ENCODE measurements at regions not wholly inside any gene's neighbourhood (a gene's known extent, or its start where the extent isn't known, plus 50 kb on each side); places are given as distances from the start of the nearest gene placed in this dataset.

DNA sequence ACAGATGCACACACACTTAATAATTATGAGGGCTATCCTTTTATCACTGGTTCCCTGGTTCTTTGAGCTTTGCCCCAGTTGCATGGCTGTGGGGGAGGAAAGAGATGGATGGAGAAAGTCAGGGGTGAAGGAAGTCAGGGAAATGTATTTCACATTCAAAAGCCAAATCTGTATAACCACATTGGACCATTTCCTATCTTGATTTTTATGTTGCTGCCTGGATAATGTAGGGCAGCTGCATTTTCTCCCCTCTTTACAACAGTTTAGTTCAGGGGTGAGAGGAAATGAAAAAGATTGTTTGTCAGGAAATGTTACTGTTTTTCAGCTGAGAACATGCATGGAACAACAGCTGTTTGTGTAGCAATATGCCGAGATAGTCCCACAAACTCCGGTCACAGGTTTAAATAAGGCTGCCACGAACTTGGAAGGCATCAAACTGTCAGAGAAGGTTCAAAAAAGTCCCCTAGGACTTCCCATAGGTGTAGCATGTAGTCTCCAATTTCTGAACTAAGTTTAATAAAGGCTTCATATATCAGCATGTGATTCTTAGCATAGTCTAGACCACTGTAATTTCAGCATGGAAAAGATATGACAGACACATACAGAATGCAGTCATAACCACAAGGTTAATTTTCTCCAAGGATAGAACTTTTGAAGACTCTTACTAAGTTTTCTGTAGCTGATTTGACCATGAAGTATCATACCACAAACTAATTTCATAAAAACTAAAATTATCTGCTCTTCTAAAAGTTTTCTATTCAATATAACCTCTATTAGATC is 82.1 kb upstream of the COL21A1 start:
- Histone ChIP-seq H3K4me3 (replicated peaks; ENCODE audit: low read depth, low read length) (no peak overlapping the region), H3K36me3 (ENCODE audit: control insufficient read depth, insufficient read depth, low read length) (no peaks in the 10 kb centered on the region), H3K27me3 (replicated peaks; ENCODE audit: control insufficient read depth, insufficient read depth, low read length) (no peaks in the 10 kb centered on the region)
- no peak for DNase-seq (ENCODE audit: extremely low read depth, insufficient read length)
- no peak for TF ChIP-seq CTCF (IDR thresholded peaks at IDR 0.05; ENCODE audit: insufficient read depth, low read length, poor library complexity, severe bottlenecking)

- TF ChIP-seq CTCF (IDR thresholded peaks at IDR 0.05; ENCODE audit: insufficient read depth, low read length, poor library complexity, severe bottlenecking), result no peak
- Histone ChIP-seq H3K27me3 (replicated peaks; ENCODE audit: control insufficient read depth, insufficient read depth, low read length) (no peaks in the 10 kb centered on the region), H3K4me3 (replicated peaks; ENCODE audit: low read depth, low read length) (no peak overlapping the region), H3K36me3 (ENCODE audit: control insufficient read depth, insufficient read depth, low read length) (no peaks in the 10 kb centered on the region)
- no peak for DNase-seq (ENCODE audit: extremely low read depth, insufficient read length)
Measured at GRCh38 chr6:56328728-56329090, 81.3 kb upstream of the COL21A1 start.

GRCh38 chr6:56327946-56328727 is 80.8 kb upstream of the COL21A1 start:
- DNase-seq (ENCODE audit: extremely low read depth, insufficient read length), result no peak
- Histone ChIP-seq H3K36me3 (ENCODE audit: control insufficient read depth, insufficient read depth, low read length) (no peaks in the 10 kb centered on the region), H3K27me3 (replicated peaks; ENCODE audit: control insufficient read depth, insufficient read depth, low read length) (no peaks in the 10 kb centered on the region), H3K4me3 (replicated peaks; ENCODE audit: low read depth, low read length) (no peak overlapping the region)
- TF ChIP-seq CTCF (IDR thresholded peaks at IDR 0.05; ENCODE audit: insufficient read depth, low read length, poor library complexity, severe bottlenecking), result no peak

- Histone ChIP-seq H3K27me3 (replicated peaks; ENCODE audit: control insufficient read depth, insufficient read depth, low read length) (no peaks in the 10 kb centered on the region), H3K36me3 (ENCODE audit: control insufficient read depth, insufficient read depth, low read length) (no peaks in the 10 kb centered on the region), H3K4me3 (replicated peaks; ENCODE audit: low read depth, low read length) (no peak overlapping the region)
- TF ChIP-seq CTCF (IDR thresholded peaks at IDR 0.05; ENCODE audit: insufficient read depth, low read length, poor library complexity, severe bottlenecking), result no peak
- no peak for DNase-seq (ENCODE audit: extremely low read depth, insufficient read length)
Measured at GRCh38 chr6:56324396-56324795, 77.0 kb upstream of the COL21A1 start.

DNA sequence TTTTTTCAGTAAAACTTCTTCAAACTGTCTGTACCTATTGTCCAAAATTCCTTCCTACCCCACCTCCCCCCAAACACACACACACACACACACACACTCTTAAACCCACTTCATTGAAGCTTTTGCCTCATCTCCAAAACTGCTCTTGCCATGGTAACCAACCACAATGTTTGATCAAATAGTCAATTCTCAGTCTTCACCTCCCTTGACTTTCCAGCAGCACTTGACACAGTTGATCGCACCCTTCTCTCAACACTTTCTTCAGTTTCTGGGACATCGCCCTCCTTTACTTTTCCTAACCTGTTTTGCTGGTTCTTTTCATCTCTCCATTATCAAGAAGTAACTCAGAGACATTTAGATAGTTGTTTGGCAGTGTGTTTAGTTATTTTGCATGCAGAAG is 71.5 kb upstream of the COL21A1 start:
- no peak for DNase-seq (ENCODE audit: extremely low read depth, insufficient read length)
- no peak overlapping the region for H3K4me3 ChIP-seq (replicated peaks; ENCODE audit: low read depth, low read length)
- no peaks in the 10 kb centered on the region for H3K27me3 ChIP-seq (replicated peaks; ENCODE audit: control insufficient read depth, insufficient read depth, low read length)
- TF ChIP-seq CTCF (IDR thresholded peaks at IDR 0.05; ENCODE audit: insufficient read depth, low read length, poor library complexity, severe bottlenecking), result no peak
- H3K36me3 ChIP-seq (ENCODE audit: control insufficient read depth, insufficient read depth, low read length), result no peaks in the 10 kb centered on the region

Measured in GM06990 (cell line).